ENCODE measurements at regions not wholly inside any gene's neighbourhood (a gene's known extent, or its start where the extent isn't known, plus 50 kb on each side); places are given as distances from the start of the nearest gene placed in this dataset.

DNA sequence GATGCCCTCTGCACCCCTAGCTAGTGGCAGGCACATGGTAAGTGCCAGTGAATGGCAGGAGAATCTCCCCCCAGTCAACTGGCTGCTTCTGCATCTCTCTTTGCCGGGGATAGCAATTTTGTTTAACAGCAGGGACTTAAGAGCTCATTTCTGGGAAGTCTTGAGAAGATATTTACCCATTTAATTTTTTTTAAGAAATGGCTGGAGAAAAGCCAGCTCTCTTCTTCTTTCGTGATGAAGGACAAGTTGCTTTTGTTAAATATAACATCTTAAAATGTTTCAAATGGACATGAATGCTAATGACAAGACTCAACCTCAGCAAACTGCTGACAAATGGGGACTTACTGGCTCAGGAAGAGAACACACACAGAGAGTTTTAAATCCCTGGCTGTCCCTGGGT lies 55.0 kb upstream of the IYD start:
- H3K9me3 Mint-ChIP-seq = peaks cover 0 to 2% of the 10 kb centered on the region in 2 donors
- no peaks in the 10 kb centered on the region for H3K36me3 Mint-ChIP-seq (ENCODE audit: insufficient read depth in 2 of 2)
- H3K27ac Mint-ChIP-seq = no peak overlapping the region
- no peak for ATAC-seq (replicated peaks in 1 of 2)
- H3K27me3 Mint-ChIP-seq (ENCODE audit: low read depth) = peaks cover 51% of the 10 kb centered on the region
- H3K4me1 Mint-ChIP-seq (ENCODE audit: low read depth) = peaks cover 15% of the 10 kb centered on the region
- DNase-seq = no peak
- no peak overlapping the region for H3K4me3 Mint-ChIP-seq

DNA sequence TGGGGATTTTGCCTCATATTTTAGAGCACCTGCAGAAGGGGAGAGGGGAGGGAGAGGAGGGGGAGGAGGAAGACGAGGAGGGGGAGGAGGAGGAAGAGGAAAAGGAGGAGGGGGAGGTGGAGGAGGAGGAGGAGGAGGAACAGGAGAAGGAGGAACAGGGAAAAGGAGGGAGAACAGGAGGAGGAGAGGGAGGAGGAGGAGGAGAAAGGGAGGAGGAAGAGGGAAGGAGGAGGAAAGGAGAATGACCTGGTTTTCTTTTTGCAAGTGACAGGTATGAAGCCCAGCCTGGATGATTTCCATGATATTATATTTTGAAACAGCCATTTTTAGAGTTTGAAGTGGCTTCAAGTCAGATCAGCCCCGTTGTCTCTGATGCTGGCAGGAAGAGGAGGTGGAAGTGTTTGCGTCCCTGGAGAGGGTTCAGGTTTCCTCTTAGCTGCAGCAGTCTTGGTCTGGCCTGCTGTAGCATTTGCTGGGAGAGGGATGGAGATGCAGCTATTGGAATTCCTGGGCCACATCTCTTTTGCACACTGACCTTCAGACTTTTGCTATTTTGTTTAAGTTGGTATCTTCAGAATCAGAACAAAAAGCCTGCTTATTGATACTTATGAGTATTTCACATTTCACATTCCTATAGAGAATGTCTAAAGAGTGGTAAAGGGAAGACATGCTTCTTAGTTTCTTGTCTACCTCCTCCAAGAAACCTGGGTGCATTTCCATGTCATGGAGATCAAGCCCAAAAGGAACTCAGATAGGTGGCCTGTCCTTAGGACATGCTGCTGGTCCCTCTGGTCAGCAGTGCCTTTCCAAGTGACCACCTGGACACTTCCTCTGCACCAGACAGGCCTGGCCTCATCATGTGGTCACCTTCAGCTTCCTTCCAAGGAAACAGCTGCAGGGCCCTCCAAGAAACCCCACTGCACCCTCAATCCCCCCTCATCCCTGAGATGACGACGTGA lies 54.3 kb upstream of the IYD start:
- Mint-ChIP-seq H3K4me1 (ENCODE audit: low read depth) (peaks cover 15% of the 10 kb centered on the region), H3K27ac (no peak overlapping the region), H3K27me3 (ENCODE audit: low read depth) (peaks cover 50% of the 10 kb centered on the region), H3K9me3 (peaks cover 0 to 2% of the 10 kb centered on the region in 2 donors), H3K36me3 (ENCODE audit: insufficient read depth in 2 of 2) (no peaks in the 10 kb centered on the region), H3K4me3 (no peak overlapping the region)
- no peak for DNase-seq
- ATAC-seq (replicated peaks in 1 of 2) = no peak

DNA sequence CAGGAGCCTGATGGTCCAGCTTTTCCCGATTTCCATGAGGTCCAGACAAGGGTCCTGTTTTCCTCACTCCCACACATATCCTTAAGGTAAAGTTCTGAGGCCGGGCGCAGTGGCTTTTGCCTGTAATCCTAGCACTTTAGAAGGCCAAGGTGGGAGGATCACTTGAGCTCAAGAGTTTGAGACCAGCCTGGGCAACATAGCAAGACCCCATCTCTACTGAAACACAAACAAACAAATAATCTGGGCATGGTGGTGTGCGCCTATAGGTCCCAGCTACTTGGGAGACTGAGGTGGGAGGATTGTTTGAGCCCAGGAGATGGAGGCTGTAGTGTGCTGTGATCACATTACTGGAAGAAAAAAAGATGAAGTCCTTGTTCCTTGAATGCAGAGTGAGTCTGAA lies 53.2 kb upstream of the IYD start:
- Mint-ChIP-seq H3K4me3 (no peak overlapping the region), H3K4me1 (ENCODE audit: low read depth) (peaks cover 12% of the 10 kb centered on the region), H3K9me3 (peaks cover 0 to 2% of the 10 kb centered on the region in 2 donors), H3K27me3 (ENCODE audit: low read depth) (peaks cover 50% of the 10 kb centered on the region), H3K27ac (no peak overlapping the region), H3K36me3 (ENCODE audit: insufficient read depth in 2 of 2) (no peaks in the 10 kb centered on the region)
- ATAC-seq (replicated peaks in 1 of 2) = no peak
- DNase-seq = no peak

DNA sequence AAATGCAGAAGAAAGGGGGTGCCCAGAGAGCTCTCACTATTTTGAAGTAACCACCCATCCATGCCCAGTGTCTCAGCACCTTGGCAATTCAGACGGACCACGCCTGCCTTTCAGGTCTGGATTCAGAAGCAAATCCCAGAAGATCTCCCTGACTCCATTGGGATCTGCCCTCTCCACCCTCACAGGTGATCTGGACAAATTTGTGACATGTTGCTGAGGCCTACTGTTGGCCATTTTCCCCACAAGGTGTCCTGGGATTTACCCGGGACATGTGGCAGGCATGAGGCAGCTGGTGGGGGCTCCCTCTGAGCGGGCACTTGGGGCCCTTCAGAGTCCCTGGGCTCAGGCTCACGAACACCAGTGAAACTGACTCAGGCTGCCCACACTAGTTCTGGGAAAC lies 51.9 kb upstream of the IYD start:
- ATAC-seq (replicated peaks in 1 of 2) (no peak), DNase-seq (no peak)
- no peak overlapping the region for H3K4me3 Mint-ChIP-seq
- no peaks in the 10 kb centered on the region for H3K4me1 Mint-ChIP-seq (ENCODE audit: low read depth)
- H3K27me3 Mint-ChIP-seq (ENCODE audit: low read depth) = peaks cover 45% of the 10 kb centered on the region
- no peak overlapping the region for H3K27ac Mint-ChIP-seq
- H3K36me3 Mint-ChIP-seq (ENCODE audit: insufficient read depth in 2 of 2) = no peaks in the 10 kb centered on the region
- no peaks in the 10 kb centered on the region for H3K9me3 Mint-ChIP-seq

Data from activated T-cell treated with anti-CD3 and anti-CD28 coated beads, Interleukin-2, amount 50 U/mL, for 72 hours (primary cell).